GM23248 (cell line): ENCODE measurements at regions not wholly inside any gene's neighbourhood (a gene's known extent, or its start where the extent isn't known, plus 50 kb on each side); places are given as distances from the start of the nearest gene placed in this dataset.

ENCODE experiments used
- DNase-seq: peaks from one replicate; pipeline ENCODE4 v3.0.0-alpha.2; 2015
- H2AFZ ChIP-seq: fragments of 200-600 bp; sonication (generic); 2 replicates; pipeline ENCODE4 v1.6.1; 2016; ENCODE audit warnings: antibody characterized with exemption
- H3F3A ChIP-seq: fragments of 200-600 bp; sonication (generic); 2 replicates; pipeline ENCODE4 v1.6.1; 2016; ENCODE audit warnings: mild to moderate bottlenecking, antibody characterized with exemption, mixed run types; ENCODE audit not compliant: insufficient read depth
- H3K27ac ChIP-seq: fragments of 200-600 bp; sonication (generic); 2 replicates; pipeline ENCODE4 v1.5.1; 2016; ENCODE audit warnings: mild to moderate bottlenecking
- H3K27me3 ChIP-seq: fragments of 200-600 bp; sonication (generic); replicated peaks from 2 replicates; pipeline ENCODE4 v1.6.1; 2016; ENCODE audit warnings: mild to moderate bottlenecking; ENCODE audit not compliant: insufficient read depth
- H3K36me3 ChIP-seq: fragments of 200-600 bp; sonication (generic); 2 replicates; pipeline ENCODE4 v1.6.1; 2016; ENCODE audit warnings: low read depth, mild to moderate bottlenecking
- H3K4me1 ChIP-seq: fragments of 200-600 bp; sonication (generic); 2 replicates; pipeline ENCODE4 v1.6.1; 2016; ENCODE audit warnings: mild to moderate bottlenecking; ENCODE audit not compliant: insufficient read depth
- H3K4me2 ChIP-seq: fragments of 200-600 bp; sonication (generic); one replicate; pipeline ENCODE4 v1.6.1; 2016; ENCODE audit warnings: mild to moderate bottlenecking; ENCODE audit not compliant: unreplicated experiment
- H3K4me3 ChIP-seq: fragments of 200-600 bp; sonication (generic); 2 replicates; pipeline ENCODE4 v1.5.1; 2016; ENCODE audit warnings: mild to moderate bottlenecking
- H3K79me2 ChIP-seq: fragments of 200-600 bp; sonication (generic); 2 replicates; pipeline ENCODE4 v1.6.1; 2016; ENCODE audit warnings: mild to moderate bottlenecking; ENCODE audit not compliant: insufficient read depth
- H3K9ac ChIP-seq: fragments of 200-600 bp; sonication (generic); 2 replicates; pipeline ENCODE4 v1.6.1; 2016; ENCODE audit warnings: mild to moderate bottlenecking
- H3K9me2 ChIP-seq: fragments of 200-600 bp; sonication (generic); 2 replicates; pipeline ENCODE4 v1.6.1; 2016; ENCODE audit warnings: mixed run types, mild to moderate bottlenecking, moderate library complexity; ENCODE audit not compliant: insufficient read depth
- H3K9me3 ChIP-seq: fragments of 200-600 bp; sonication (generic); one replicate; pipeline ENCODE4 v1.6.1; 2017; ENCODE audit warnings: low read depth
- H4K20me1 ChIP-seq: fragments of 200-600 bp; sonication (generic); 2 replicates; pipeline ENCODE4 v1.6.0; 2016; ENCODE audit not compliant: insufficient read depth
- EZH2 ChIP-seq: fragments of 200-600 bp; sonication (generic); IDR thresholded peaks from 2 replicates; pipeline ENCODE4 v1.6.1; 2018; ENCODE audit warnings: antibody characterized with exemption, mild to moderate bottlenecking; ENCODE audit not compliant: insufficient read depth, poor library complexity, severe bottlenecking
- EZH2phosphoT487 ChIP-seq: fragments of 200-600 bp; sonication (generic); IDR thresholded peaks from 2 replicates; pipeline ENCODE4 v1.6.1; 2018; ENCODE audit warnings: antibody characterized with exemption, moderate library complexity, mild to moderate bottlenecking, low read depth; ENCODE audit not compliant: insufficient read depth
- WGBS, 2 experiments: methylation state at CpG; one replicate each; pipeline ENCODE4 v1.1.6; 2015 to 2017; ENCODE audit warnings: low lambda C conversion rate in 2 of 2, low coverage in 1 of 2; ENCODE audit errors: missing lambda C conversion rate in 2 of 2; 5-methylcytosine and 5-hydroxymethylcytosine counted together
- in situ Hi-C: fragments of 300-500 bp; cut with MboI; formaldehyde crosslinking; loops from 2 replicates; pipeline ENCODE4 v1.15.0; 2020

DNA sequence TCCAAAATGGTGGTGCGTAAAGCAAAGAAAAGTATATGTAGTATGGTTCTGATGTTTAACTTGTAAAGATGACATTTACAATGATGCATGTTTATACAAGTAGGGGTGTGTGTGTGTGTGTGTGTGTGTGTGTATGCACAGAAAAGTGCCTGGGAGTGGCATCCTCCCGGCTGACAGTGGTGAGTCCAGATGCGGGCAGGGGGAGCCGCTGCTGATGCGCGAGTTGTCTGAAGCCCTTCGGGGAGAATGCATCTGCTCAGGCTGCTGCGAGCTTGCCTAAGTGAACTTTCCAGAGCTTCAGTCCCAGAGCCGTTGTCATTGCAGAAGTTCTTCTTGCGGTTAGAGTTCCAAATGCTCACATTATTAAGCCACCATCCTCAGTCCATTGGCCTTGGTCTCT lies 429.7 kb upstream of the HS6ST1 start:
- in situ Hi-C loops = loop anchor here (25.0 kb wide), 1 partner anchor 411 kb away; no protein-coding TSS in a partner anchor
- Histone ChIP-seq H2AFZ (no peak overlapping the region), H3K27me3 (peaks cover 8% of the 10 kb centered on the region; the same call in 1 of the 2 replicates), H4K20me1 (no peaks in the 10 kb centered on the region), H3K9me2 (no peaks in the 10 kb centered on the region), H3K4me3 (no peak overlapping the region), H3K79me2 (no peaks in the 10 kb centered on the region), H3K4me1 (no peaks in the 10 kb centered on the region), H3K27ac (no peak overlapping the region), H3K36me3 (no peaks in the 10 kb centered on the region), H3F3A (no peaks in the 10 kb centered on the region), H3K9me3 (no peaks in the 10 kb centered on the region), H3K9ac (no peak overlapping the region), H3K4me2 (no peak overlapping the region)
- WGBS, 2 experiments = 87 to 92% methylated on average over 10 of the region's 10 CpGs
- TF ChIP-seq EZH2phosphoT487 (no peak), EZH2 (no peak)
- no peak for DNase-seq

- Histone ChIP-seq H3F3A (no peaks in the 10 kb centered on the region), H3K4me2 (no peak overlapping the region), H3K9me3 (no peaks in the 10 kb centered on the region), H3K9me2 (no peaks in the 10 kb centered on the region), H4K20me1 (no peaks in the 10 kb centered on the region), H3K27me3 (peaks cover 8% of the 10 kb centered on the region; the same call in 1 of the 2 replicates), H3K4me1 (no peaks in the 10 kb centered on the region), H3K27ac (no peak overlapping the region), H3K4me3 (no peak overlapping the region), H3K79me2 (no peaks in the 10 kb centered on the region), H2AFZ (no peak overlapping the region), H3K36me3 (no peaks in the 10 kb centered on the region), H3K9ac (no peak overlapping the region)
- DNase-seq = no peak
- 75 to 77% methylated on average over 9 of the region's 9 CpGs for WGBS, 2 experiments
- in situ Hi-C loops = loop anchor here (25.0 kb wide), 1 partner anchor 412 kb away; no protein-coding TSS in a partner anchor
- no peak for TF ChIP-seq EZH2
- TF ChIP-seq EZH2phosphoT487 = no peak
Observed at GRCh38 chr2:128748835-128749605, 430.4 kb upstream of the HS6ST1 start.

DNA sequence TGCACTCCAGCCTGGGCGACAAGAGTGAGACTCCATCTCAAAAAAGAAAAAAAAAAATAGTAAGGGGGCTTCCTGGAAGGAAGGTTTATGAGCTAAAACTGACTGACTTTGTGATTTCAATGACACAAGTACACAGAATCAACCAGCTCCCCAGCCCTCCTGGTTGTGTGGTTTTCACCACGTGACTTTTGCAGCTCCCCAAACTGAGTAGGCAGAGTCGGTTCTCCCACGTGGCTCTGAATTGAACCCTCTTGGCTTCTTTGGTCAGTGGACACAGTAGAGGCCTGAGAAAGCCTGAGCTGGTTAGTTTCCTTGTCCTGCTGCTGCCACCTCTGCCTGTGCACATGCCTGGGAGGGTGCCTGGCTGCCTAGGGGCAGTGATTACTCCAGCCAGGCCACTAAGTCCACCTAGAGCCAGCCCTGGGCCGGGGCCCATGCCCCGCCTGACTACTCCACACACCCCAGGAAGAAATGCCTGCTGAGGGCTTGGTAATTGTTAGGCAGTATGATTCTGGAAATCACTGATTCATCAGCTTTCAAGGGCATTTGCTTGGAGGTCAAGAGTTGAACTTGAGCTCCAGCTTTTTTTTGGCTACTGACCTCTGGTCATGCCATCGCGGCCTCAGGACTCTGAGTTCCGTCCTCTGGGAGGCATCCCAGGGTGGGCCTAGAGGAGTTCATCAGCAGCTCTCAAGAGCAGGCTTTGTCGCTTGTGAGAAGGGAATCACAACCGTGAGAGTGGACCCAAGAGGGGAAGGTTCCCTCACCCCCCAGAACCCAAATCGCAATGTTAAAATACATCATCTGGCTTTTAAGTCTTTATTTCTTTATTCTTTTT lies 431.9 kb upstream of the HS6ST1 start:
- in situ Hi-C loops = no loop called here
- H3K4me1 ChIP-seq = no peaks in the 10 kb centered on the region
- 75 to 81% methylated on average over 12 of the region's 12 CpGs for WGBS, 2 experiments
- H2AFZ ChIP-seq = no peak overlapping the region
- H3K79me2 ChIP-seq = no peaks in the 10 kb centered on the region
- H3K36me3 ChIP-seq = no peaks in the 10 kb centered on the region
- H3K9ac ChIP-seq = no peak overlapping the region
- H3K27me3 ChIP-seq = peaks cover 8% of the 10 kb centered on the region
- no peaks in the 10 kb centered on the region for H3K9me3 ChIP-seq
- no peaks in the 10 kb centered on the region for H3K9me2 ChIP-seq
- no peak for TF ChIP-seq EZH2
- TF ChIP-seq EZH2phosphoT487 = no peak
- no peaks in the 10 kb centered on the region for H4K20me1 ChIP-seq
- H3F3A ChIP-seq = no peaks in the 10 kb centered on the region
- no peak overlapping the region for H3K4me3 ChIP-seq
- no peak overlapping the region for H3K27ac ChIP-seq
- no peak for DNase-seq
- H3K4me2 ChIP-seq = no peak overlapping the region

DNA sequence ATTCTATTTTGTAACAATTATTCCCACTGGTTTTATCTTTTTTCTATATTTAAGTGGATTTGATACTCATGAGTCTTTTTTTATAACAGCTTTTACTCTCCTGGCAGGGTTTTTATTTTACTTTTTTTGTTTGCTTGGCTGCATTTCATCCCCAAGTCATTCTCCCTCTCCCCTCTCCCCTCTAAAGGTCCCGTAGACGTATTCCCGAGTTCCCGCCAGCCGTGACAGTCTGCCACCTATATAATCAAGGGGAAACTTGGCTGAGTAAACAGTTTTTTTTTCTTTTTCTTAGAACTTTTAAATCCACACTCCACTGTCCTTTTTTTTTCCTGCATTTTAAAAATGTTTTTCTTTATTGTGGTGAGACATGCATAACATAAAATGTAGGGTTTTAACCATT lies 433.1 kb upstream of the HS6ST1 start:
- H4K20me1 ChIP-seq = no peaks in the 10 kb centered on the region
- H3K36me3 ChIP-seq = no peaks in the 10 kb centered on the region
- no peaks in the 10 kb centered on the region for H3F3A ChIP-seq
- TF ChIP-seq EZH2 (no peak), EZH2phosphoT487 (no peak)
- H3K9ac ChIP-seq = no peak overlapping the region
- no peak for DNase-seq
- no peak overlapping the region for H3K27ac ChIP-seq
- no peak overlapping the region for H3K4me3 ChIP-seq
- no peaks in the 10 kb centered on the region for H3K4me1 ChIP-seq
- H3K79me2 ChIP-seq = no peaks in the 10 kb centered on the region
- no peak overlapping the region for H2AFZ ChIP-seq
- no peaks in the 10 kb centered on the region for H3K9me2 ChIP-seq
- WGBS, 2 experiments = 44 to 51% methylated on average over 5 of the region's 5 CpGs
- peaks cover 20% of the 10 kb centered on the region; the same call in 1 of the 2 replicates for H3K27me3 ChIP-seq
- in situ Hi-C loops = no loop called here
- H3K9me3 ChIP-seq = no peaks in the 10 kb centered on the region
- no peak overlapping the region for H3K4me2 ChIP-seq
